SK-N-MC (cell line): ENCODE measurements at regions not wholly inside any gene's neighbourhood (a gene's known extent, or its start where the extent isn't known, plus 50 kb on each side); places are given as distances from the start of the nearest gene placed in this dataset.

Source experiments
- EZH2 ChIP-seq: fragments of 200-600 bp; sonication (generic); IDR thresholded peaks from one replicate; pipeline ENCODE4 v1.6.1; 2017; ENCODE audit warnings: antibody characterized with exemption
- FOXP2 ChIP-seq: optimal IDR thresholded peaks from 2 replicates; pipeline ENCODE3; 2011; ENCODE audit warnings: mild to moderate bottlenecking, moderate library complexity; ENCODE audit not compliant: insufficient read depth; ENCODE audit errors: extremely low read length, control extremely low read depth
- POLR2AphosphoS5 ChIP-seq: IDR thresholded peaks from 2 replicates; pipeline ENCODE4 v1.6.1; 2012; ENCODE audit warnings: mild to moderate bottlenecking, low read depth, low read length, borderline replicate concordance

DNA sequence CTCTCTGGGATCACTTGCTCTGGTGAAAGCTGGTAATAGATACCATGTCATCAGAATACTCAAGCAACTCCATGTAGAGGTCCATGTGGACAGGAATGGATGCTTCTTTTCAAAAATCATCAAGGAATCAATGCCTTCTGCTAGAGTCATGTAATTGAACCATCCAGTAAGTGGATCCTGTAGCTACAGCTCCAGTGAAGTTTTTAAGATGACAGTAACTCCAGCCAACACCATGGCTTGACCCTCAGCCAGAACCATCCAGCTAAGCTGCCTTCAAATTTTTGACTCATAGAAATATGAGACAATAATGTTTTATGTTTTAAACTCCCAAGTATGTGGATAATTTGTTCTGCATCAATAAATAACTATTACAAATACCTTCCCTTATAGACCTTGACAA, 923.7 kb downstream of the EPHA3 start:
- no peak for TF ChIP-seq EZH2
- TF ChIP-seq POLR2AphosphoS5, result no peak
- TF ChIP-seq FOXP2, result no peak
